Left renal pelvis (tissue), 4 donors: ENCODE measurements at regions not wholly inside any gene's neighbourhood (a gene's known extent, or its start where the extent isn't known, plus 50 kb on each side); places are given as distances from the start of the nearest gene placed in this dataset.
"Not testable (repeated sequence)": the region's sequence is repeated elsewhere in the genome, so short reads cannot be mapped to it uniquely, and the experiment has no call there.

Experiments
- DNase-seq, 4 donors: peaks; one replicate each; pipeline ENCODE4 v3.0.0-alpha.2; 2013; ENCODE audit warnings: low read depth in 4 of 4, low spot score in 3 of 4

- DNase-seq: no peak
Observed at GRCh38 chr5:43837091-43837490, 234.1 kb downstream of the NNT start.

- DNase-seq: no peak
Observed at GRCh38 chr5:43833961-43834360, 231.0 kb downstream of the NNT start.

GRCh38 chr5:43824325-43824964, 221.5 kb downstream of the NNT start:
- not testable (repeated sequence) for DNase-seq

- not testable (repeated sequence) for DNase-seq
Observed at GRCh38 chr5:43818394-43818793, 215.4 kb downstream of the NNT start.

- no peak for DNase-seq
Observed at GRCh38 chr5:43815497-43815896, 212.5 kb downstream of the NNT start.

- no peak for DNase-seq
Observed at GRCh38 chr5:43804723-43805122, 201.7 kb downstream of the NNT start.

GRCh38 chr5:43804041-43804440, 201.1 kb downstream of the NNT start:
- no peak for DNase-seq

- no peak for DNase-seq
Observed at GRCh38 chr5:43802651-43803050, 199.7 kb downstream of the NNT start.

- no peak for DNase-seq
Observed at GRCh38 chr5:43802119-43802518, 199.1 kb downstream of the NNT start.

- no peak for DNase-seq
Observed at GRCh38 chr5:43798740-43799139, 195.8 kb downstream of the NNT start.

- not testable (repeated sequence) for DNase-seq
Observed at GRCh38 chr5:43791880-43792279, 188.9 kb downstream of the NNT start.

GRCh38 chr5:43785198-43785597, 182.2 kb downstream of the NNT start:
- DNase-seq: no peak

- no peak for DNase-seq
Observed at GRCh38 chr5:43780586-43780985, 177.6 kb downstream of the NNT start.

GRCh38 chr5:43774881-43775399, 172.0 kb downstream of the NNT start:
- DNase-seq: no peak

- DNase-seq: no peak
Observed at GRCh38 chr5:43773478-43773844, 170.5 kb downstream of the NNT start.

- DNase-seq: no peak
Observed at GRCh38 chr5:43772764-43773477, 169.9 kb downstream of the NNT start.

GRCh38 chr5:43772458-43772763, 169.4 kb downstream of the NNT start:
- DNase-seq: no peak

- DNase-seq: no peak
Observed at GRCh38 chr5:43771611-43772031, 168.6 kb downstream of the NNT start.

GRCh38 chr5:43769571-43770355, 166.8 kb downstream of the NNT start:
- DNase-seq: no peak
